GM21515 (cell line): ENCODE measurements at regions not wholly inside any gene's neighbourhood (a gene's known extent, or its start where the extent isn't known, plus 50 kb on each side); places are given as distances from the start of the nearest gene placed in this dataset.

Experiments used
- ATAC-seq: cut with Tn5 transposase; IDR thresholded peaks from one replicate; pipeline ENCODE4 v1.9.1; 2021; ENCODE audit not compliant: unreplicated experiment

- no peak for ATAC-seq
These were observed 948.4 kb downstream of the SORCS1 start for GRCh38 chr10:106216085-106216484.

- no peak for ATAC-seq
These were observed 950.3 kb downstream of the SORCS1 start for GRCh38 chr10:106214243-106214642.

- no peak for ATAC-seq
These were observed 951.0 kb downstream of the SORCS1 start for GRCh38 chr10:106213493-106213892.

DNA sequence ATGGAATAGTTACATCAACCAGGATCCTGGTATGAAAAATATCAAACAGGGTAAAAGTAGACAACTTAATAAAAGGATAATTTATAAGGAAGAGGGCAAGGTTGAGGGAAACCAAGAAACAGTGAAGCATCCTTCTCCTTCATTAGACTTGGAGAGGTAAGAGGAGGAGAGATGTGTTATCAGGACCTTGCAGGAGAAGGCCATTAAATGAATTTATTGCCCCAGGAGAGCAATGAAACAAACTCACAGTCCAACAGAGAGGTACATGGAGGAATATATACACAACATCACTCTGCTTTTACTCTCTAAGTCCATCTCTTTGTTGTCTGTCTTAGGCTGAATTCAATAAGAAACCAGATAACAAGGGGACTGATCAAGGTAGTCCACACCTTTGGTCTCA is 966.2 kb downstream of the SORCS1 start:
- no peak for ATAC-seq

DNA sequence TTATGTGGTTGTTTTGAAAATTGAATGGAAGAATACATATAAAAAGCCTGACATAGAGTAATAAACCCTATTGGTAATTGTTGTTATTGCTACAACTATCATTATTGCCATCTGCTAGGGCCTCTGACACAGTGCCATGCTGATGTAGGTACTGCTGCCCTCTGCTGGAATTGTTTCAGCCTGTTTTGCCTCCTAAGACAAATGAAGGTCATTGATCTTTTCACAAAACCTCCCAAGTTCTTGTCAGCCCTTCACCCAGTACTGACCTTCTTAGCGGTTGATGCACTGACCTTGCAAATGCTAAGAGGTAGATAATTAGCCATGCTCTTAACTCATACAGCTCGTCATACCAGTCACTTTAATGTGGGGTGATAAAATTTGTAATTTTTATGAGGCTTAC is 975.2 kb downstream of the SORCS1 start:
- ATAC-seq: no peak

GRCh38 chr10:106185951-106186350 is 978.6 kb downstream of the SORCS1 start:
- ATAC-seq: no peak

DNA sequence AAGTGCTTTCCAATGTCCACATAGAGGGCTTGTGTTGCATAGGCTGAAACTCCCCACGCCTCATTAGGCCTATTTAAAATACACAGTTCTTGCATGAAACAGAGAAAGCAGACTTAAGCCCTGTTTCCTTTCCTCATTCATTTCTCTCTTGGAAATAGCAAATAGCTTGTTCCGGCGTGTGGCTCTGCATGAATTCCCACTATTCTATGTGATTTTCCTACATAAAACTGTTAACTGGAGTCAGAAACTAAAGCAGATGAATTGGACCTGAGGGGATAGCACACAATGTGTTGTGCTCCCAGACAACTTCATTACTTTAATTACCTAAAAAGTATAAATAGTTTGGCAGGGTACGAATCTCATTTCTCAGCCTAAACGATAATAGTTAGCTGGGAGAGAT is 981.5 kb downstream of the SORCS1 start:
- no peak for ATAC-seq

- ATAC-seq: no peak
These were observed 982.0 kb downstream of the SORCS1 start for GRCh38 chr10:106182542-106182941.

GRCh38 chr10:106181501-106181900 is 983.0 kb downstream of the SORCS1 start:
- no peak for ATAC-seq

DNA sequence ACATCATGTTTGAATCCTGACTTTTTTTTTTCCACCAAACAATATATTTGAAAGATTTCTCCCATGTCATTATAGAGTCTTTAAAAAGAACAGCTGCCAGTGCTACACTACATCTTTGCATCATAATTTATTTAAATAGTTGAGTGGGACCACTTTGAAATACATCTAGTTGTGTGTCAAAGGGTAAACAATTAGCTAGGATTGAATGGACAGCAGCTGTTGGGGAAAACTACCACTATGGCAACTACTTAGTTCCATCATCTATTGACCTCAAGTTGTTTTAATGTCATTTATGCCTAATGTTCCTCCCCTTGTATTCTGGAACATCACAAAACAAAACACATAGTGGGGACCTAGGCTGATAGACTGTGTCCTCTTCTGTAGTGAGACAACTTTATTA is 985.1 kb downstream of the SORCS1 start:
- ATAC-seq: no peak

DNA sequence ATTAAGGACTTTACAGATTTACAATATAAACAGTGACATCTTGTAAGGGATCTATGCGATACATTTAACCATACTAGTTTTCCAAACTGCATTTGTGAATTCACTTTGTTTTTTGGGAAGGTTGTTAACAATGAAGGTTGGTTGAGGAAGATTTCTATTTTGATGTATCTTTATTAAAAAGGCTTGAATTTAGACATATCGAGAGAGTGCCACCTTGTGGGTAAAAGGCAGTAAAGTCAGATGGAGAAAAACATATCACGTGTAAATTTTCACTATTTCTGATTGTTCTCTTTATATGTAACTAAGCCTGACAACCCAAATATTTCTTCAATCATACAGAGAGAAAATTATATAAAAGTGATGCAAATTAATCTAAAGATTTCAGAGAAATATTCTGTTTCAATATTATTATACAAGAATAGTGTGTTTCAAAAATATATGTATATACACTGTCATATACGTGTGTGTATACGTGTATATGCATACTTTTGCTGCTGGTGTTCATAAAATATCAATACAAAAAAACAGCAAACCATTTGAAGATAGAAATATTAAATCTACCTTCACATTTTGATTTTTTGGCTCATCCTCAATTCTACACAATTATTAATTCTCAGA is 988.6 kb downstream of the SORCS1 start:
- ATAC-seq: no peak

GRCh38 chr10:106173838-106174237 is 990.7 kb downstream of the SORCS1 start:
- no peak for ATAC-seq

- no peak for ATAC-seq
These were observed 995.3 kb downstream of the SORCS1 start for GRCh38 chr10:106169241-106169640.

DNA sequence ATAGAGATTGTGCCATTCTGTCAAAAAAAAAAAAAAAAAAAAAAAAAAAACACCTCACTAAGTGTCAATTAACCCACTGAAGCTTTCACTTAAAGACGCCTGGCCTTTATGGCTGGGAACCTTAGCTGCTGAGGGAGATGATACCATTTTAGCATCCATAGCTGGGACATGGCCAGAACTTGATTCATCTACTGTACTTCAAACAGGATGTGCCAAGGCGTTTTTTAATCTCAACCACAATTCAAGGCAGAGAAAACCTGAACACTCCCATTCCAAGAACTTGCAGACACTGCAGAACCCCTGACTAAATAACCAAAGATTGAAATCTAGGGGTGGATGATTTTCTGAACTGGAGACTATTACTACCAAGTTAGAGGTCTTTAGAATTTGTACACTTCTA is 996.6 kb downstream of the SORCS1 start:
- ATAC-seq: no peak

DNA sequence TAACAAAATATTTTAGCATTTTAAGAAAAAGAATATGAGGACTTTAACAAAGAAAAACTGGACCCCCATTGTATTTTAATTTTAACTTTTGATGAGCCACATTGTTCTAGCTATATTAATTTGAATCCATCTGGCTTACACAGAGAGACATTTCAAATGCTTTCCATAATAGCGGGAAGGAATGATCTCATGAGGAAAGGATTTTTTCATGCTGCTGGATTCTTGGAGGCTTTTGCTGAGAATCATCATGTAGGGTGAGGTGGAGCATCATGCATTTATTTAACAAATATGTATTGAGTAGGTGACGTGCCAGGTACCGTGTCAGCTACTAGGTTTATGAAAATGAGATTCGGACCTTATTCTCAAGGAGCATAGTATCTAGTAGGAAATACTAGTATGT is 1006.3 kb downstream of the SORCS1 start:
- ATAC-seq: no peak

DNA sequence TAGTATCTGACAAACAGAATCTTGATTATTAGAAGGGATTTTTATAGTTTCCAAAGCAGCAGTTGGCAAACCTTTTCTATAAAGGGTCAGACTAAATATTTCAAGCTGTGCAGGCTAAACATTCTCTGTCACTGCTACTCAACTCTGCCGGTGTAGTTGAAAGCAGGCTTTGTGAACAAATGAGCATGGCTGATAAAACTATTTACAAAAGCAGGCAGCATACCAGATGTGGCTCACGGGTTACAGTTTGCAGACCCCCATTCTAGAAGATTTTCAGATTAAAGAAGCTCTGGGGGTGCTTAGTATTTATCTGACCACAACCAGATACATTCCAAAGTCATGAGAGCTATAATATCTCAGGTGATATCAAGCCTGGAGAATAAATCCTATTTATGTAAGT is 1017.5 kb downstream of the SORCS1 start:
- no peak for ATAC-seq

DNA sequence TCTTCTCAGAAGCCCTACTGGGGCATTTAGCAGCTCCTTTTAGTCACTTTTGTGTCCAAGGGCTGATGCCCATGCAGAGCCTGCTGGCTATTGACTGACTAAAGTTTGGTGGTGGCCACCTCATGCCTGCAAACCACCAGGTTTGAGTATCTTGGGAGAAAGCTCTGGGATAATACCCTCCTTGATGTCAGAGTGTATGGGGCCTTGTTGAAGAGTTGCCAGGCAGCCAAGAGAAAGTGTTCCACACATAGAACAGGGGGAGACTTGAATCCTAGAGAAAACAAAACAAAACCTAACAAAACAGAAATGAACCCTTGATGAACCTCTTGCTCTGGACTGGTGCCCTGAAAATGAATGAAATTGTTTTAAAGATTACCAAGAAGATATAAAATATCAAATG is 1024.6 kb downstream of the SORCS1 start:
- ATAC-seq: no peak

DNA sequence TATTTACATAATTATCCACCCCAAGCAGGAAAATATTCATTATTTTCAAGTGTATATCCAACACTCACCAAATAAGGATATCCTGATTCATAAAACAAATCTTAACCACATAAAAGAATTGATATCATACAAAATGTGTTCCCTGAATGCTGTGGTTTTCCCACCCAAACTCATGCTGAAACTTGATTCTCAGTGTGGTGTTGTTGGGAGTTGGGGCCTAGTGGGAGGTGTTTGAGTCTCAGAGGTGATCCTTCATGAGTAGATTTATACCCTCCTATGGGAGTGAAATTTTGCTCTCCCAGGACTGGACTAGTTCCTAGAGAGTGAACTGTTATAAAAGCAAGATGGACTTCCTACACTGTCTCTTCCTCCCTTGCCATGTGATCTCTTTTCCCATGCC is 1028.3 kb downstream of the SORCS1 start:
- ATAC-seq: no peak

GRCh38 chr10:106134326-106135000 is 1030.0 kb downstream of the SORCS1 start:
- no peak for ATAC-seq

- no peak for ATAC-seq
These were observed 1031.1 kb downstream of the SORCS1 start for GRCh38 chr10:106133451-106133850.

- no peak for ATAC-seq
These were observed 1031.5 kb downstream of the SORCS1 start for GRCh38 chr10:106132956-106133355.

DNA sequence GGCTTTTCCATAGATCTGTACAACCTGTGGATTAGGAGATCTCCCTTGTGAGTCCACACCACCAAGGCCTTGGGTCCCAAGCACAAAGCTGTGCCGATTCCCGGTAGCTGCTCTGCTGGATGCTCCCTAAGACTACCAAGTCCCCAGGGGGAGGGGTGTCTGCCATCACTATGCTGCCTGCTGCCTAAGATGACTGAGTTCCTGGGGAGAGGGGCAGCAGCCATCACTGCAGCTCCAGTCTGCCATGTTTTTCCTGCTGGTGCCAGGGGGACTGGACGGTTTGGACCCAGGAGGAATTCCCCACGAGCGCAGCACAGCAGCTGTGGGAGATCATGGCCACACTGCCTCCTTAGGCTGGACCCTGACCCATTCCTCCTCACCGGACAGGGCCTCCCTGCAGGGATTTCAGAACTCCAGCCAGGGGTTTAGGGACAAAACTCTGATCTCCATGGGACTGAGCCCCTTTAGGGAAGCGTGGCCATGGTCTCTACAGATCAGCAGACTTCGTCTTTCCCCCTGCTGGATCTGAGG is 1049.8 kb downstream of the SORCS1 start:
- ATAC-seq: no peak

DNA sequence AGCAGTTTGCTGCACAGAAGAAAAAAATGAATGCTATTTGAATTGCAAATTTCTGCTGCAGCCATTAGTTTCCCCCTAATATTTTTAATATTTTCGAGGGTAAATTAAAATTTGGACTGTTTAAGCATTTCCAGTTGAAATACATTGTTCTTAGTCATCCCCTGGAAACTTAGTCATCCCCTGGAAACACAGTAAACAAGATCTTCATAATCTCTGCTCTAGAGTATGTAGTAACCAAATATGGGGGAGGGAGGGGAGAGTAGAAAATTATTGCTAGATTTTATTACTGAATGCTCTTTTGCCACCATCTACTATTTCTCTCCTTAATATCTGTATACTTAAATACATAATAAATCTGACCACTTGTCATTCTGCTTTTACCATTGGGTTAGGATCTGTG is 1053.3 kb downstream of the SORCS1 start:
- no peak for ATAC-seq
